Panc1 (cell line): ENCODE measurements at regions not wholly inside any gene's neighbourhood (a gene's known extent, or its start where the extent isn't known, plus 50 kb on each side); places are given as distances from the start of the nearest gene placed in this dataset.

Experiments used
- POLR2AphosphoS5 ChIP-seq: IDR thresholded peaks from 2 replicates; pipeline ENCODE4 v1.6.1; 2012; ENCODE audit warnings: mild to moderate bottlenecking, low read depth, low read length, moderate library complexity
- SIN3A ChIP-seq: IDR thresholded peaks from 2 replicates; pipeline ENCODE4 v1.6.1; 2012; ENCODE audit warnings: low read depth, mild to moderate bottlenecking, low read length, moderate library complexity, borderline replicate concordance; ENCODE audit not compliant: insufficient read depth
- TCF7L2 ChIP-seq: IDR thresholded peaks from 2 replicates; pipeline ENCODE4 v1.6.1; 2011; ENCODE audit warnings: mild to moderate bottlenecking, low read depth, low read length, inconsistent platforms
- TF ChIP-seq, protein P1 (sequence below): fragments of 450-650 bp; IDR thresholded peaks from 2 replicates; pipeline ENCODE4 v1.5.1; 2017; ENCODE audit warnings: mild to moderate bottlenecking
- TF ChIP-seq, protein P2 (sequence below), 2 experiments: IDR thresholded peaks; 2 replicates each; pipeline ENCODE4 v1.6.1; 2011 to 2012; ENCODE audit warnings: low read depth in 2 of 2, control low read depth in 1 of 2, low read length in 1 of 2, mild to moderate bottlenecking in 1 of 2, moderate library complexity in 1 of 2; ENCODE audit not compliant: insufficient read depth in 1 of 2

GRCh38 chr18:11261486-11261885, 112.1 kb upstream of the PIEZO2 start:
- TF ChIP-seq, protein P1, sequence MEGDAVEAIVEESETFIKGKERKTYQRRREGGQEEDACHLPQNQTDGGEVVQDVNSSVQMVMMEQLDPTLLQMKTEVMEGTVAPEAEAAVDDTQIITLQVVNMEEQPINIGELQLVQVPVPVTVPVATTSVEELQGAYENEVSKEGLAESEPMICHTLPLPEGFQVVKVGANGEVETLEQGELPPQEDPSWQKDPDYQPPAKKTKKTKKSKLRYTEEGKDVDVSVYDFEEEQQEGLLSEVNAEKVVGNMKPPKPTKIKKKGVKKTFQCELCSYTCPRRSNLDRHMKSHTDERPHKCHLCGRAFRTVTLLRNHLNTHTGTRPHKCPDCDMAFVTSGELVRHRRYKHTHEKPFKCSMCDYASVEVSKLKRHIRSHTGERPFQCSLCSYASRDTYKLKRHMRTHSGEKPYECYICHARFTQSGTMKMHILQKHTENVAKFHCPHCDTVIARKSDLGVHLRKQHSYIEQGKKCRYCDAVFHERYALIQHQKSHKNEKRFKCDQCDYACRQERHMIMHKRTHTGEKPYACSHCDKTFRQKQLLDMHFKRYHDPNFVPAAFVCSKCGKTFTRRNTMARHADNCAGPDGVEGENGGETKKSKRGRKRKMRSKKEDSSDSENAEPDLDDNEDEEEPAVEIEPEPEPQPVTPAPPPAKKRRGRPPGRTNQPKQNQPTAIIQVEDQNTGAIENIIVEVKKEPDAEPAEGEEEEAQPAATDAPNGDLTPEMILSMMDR = no peak
- no peak for TF ChIP-seq SIN3A
- no peak for TF ChIP-seq POLR2AphosphoS5
- TF ChIP-seq, protein P2, sequence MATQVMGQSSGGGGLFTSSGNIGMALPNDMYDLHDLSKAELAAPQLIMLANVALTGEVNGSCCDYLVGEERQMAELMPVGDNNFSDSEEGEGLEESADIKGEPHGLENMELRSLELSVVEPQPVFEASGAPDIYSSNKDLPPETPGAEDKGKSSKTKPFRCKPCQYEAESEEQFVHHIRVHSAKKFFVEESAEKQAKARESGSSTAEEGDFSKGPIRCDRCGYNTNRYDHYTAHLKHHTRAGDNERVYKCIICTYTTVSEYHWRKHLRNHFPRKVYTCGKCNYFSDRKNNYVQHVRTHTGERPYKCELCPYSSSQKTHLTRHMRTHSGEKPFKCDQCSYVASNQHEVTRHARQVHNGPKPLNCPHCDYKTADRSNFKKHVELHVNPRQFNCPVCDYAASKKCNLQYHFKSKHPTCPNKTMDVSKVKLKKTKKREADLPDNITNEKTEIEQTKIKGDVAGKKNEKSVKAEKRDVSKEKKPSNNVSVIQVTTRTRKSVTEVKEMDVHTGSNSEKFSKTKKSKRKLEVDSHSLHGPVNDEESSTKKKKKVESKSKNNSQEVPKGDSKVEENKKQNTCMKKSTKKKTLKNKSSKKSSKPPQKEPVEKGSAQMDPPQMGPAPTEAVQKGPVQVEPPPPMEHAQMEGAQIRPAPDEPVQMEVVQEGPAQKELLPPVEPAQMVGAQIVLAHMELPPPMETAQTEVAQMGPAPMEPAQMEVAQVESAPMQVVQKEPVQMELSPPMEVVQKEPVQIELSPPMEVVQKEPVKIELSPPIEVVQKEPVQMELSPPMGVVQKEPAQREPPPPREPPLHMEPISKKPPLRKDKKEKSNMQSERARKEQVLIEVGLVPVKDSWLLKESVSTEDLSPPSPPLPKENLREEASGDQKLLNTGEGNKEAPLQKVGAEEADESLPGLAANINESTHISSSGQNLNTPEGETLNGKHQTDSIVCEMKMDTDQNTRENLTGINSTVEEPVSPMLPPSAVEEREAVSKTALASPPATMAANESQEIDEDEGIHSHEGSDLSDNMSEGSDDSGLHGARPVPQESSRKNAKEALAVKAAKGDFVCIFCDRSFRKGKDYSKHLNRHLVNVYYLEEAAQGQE (IDR thresholded peaks at IDR 0.05; ENCODE audit: insufficient read depth in 1 of 2, low read depth in 2 of 2, low read length in 1 of 2) = no peak
- no peak for TF ChIP-seq TCF7L2
